Nephron progenitor cell (in vitro differentiated cells): ENCODE measurements at regions not wholly inside any gene's neighbourhood (a gene's known extent, or its start where the extent isn't known, plus 50 kb on each side); places are given as distances from the start of the nearest gene placed in this dataset.

Experiments used
- DNase-seq: peaks from one replicate; pipeline ENCODE4 v3.0.0; 2021
- H3K27ac Mint-ChIP-seq: 2 replicates; pipeline ENCODE4 v1.8.0; 2021; ENCODE audit warnings: mild to moderate bottlenecking, moderate library complexity, mixed read lengths
- H3K27me3 Mint-ChIP-seq: 2 replicates; pipeline ENCODE4 v1.8.0; 2021; ENCODE audit warnings: mild to moderate bottlenecking, low read depth, mixed read lengths; ENCODE audit not compliant: poor library complexity
- H3K36me3 Mint-ChIP-seq: 2 replicates; pipeline ENCODE4 v1.8.0; 2021; ENCODE audit warnings: low read depth, mixed read lengths
- H3K4me1 Mint-ChIP-seq: 2 replicates; pipeline ENCODE4 v1.8.0; 2021; ENCODE audit warnings: mixed read lengths
- H3K4me3 Mint-ChIP-seq: 2 replicates; pipeline ENCODE4 v1.8.0; 2021; ENCODE audit warnings: mild to moderate bottlenecking, moderate library complexity, mixed read lengths
- H3K9me3 Mint-ChIP-seq: 2 replicates; pipeline ENCODE4 v1.8.0; 2021; ENCODE audit warnings: mild to moderate bottlenecking, moderate library complexity, mixed read lengths
- CTCF ChIP-seq: fragments of 200-600 bp; sonication (generic); IDR thresholded peaks from 2 replicates; pipeline ENCODE4 v1.5.0; 2021; ENCODE audit warnings: antibody characterized with exemption

GRCh38 chr1:4587721-4588120 lies 66.7 kb upstream of the AJAP1 start:
- TF ChIP-seq CTCF = no peak
- DNase-seq = no peak
- H3K36me3 Mint-ChIP-seq = no peaks in the 10 kb centered on the region
- H3K4me3 Mint-ChIP-seq = no peak overlapping the region
- peaks cover 21% of the 10 kb centered on the region for H3K4me1 Mint-ChIP-seq
- H3K9me3 Mint-ChIP-seq = no peaks in the 10 kb centered on the region
- H3K27me3 Mint-ChIP-seq = peaks cover 7% of the 10 kb centered on the region
- no peak overlapping the region for H3K27ac Mint-ChIP-seq

GRCh38 chr1:4590756-4591155 lies 63.7 kb upstream of the AJAP1 start:
- H3K27me3 Mint-ChIP-seq = peaks cover 7% of the 10 kb centered on the region
- H3K4me1 Mint-ChIP-seq = peaks cover 15% of the 10 kb centered on the region
- H3K9me3 Mint-ChIP-seq = no peaks in the 10 kb centered on the region
- H3K4me3 Mint-ChIP-seq = no peak overlapping the region
- H3K27ac Mint-ChIP-seq = no peak overlapping the region
- no peak for DNase-seq
- TF ChIP-seq CTCF = no peak
- no peaks in the 10 kb centered on the region for H3K36me3 Mint-ChIP-seq

- Mint-ChIP-seq H3K36me3 (no peaks in the 10 kb centered on the region), H3K4me1 (peaks cover 9% of the 10 kb centered on the region), H3K4me3 (no peak overlapping the region), H3K9me3 (no peaks in the 10 kb centered on the region), H3K27ac (no peak overlapping the region), H3K27me3 (peaks cover 3% of the 10 kb centered on the region)
- no peak for TF ChIP-seq CTCF
- no peak for DNase-seq
Measured at GRCh38 chr1:4591926-4592325, 62.5 kb upstream of the AJAP1 start.

- H3K27me3 Mint-ChIP-seq = peaks cover 5% of the 10 kb centered on the region
- peaks cover 9% of the 10 kb centered on the region for H3K4me1 Mint-ChIP-seq
- no peaks in the 10 kb centered on the region for H3K36me3 Mint-ChIP-seq
- no peak overlapping the region for H3K27ac Mint-ChIP-seq
- no peaks in the 10 kb centered on the region for H3K9me3 Mint-ChIP-seq
- no peak for DNase-seq
- TF ChIP-seq CTCF = no peak
- H3K4me3 Mint-ChIP-seq = no peak overlapping the region
Measured at GRCh38 chr1:4593106-4593505, 61.3 kb upstream of the AJAP1 start.

- TF ChIP-seq CTCF = no peak
- no peak for DNase-seq
- H3K4me3 Mint-ChIP-seq = no peak overlapping the region
Measured at GRCh38 chr1:4594286-4594991, 60.0 kb upstream of the AJAP1 start.

More at GRCh38 chr1:4594286-4594991, 60.0 kb upstream of the AJAP1 start:
- Mint-ChIP-seq H3K27ac (no peak overlapping the region), H3K36me3 (no peaks in the 10 kb centered on the region), H3K27me3 (peaks cover 10% of the 10 kb centered on the region), H3K9me3 (no peaks in the 10 kb centered on the region), H3K4me1 (peaks cover 9% of the 10 kb centered on the region)
